ENCODE measurements at regions not wholly inside any gene's neighbourhood (a gene's known extent, or its start where the extent isn't known, plus 50 kb on each side); places are given as distances from the start of the nearest gene placed in this dataset.

DNA sequence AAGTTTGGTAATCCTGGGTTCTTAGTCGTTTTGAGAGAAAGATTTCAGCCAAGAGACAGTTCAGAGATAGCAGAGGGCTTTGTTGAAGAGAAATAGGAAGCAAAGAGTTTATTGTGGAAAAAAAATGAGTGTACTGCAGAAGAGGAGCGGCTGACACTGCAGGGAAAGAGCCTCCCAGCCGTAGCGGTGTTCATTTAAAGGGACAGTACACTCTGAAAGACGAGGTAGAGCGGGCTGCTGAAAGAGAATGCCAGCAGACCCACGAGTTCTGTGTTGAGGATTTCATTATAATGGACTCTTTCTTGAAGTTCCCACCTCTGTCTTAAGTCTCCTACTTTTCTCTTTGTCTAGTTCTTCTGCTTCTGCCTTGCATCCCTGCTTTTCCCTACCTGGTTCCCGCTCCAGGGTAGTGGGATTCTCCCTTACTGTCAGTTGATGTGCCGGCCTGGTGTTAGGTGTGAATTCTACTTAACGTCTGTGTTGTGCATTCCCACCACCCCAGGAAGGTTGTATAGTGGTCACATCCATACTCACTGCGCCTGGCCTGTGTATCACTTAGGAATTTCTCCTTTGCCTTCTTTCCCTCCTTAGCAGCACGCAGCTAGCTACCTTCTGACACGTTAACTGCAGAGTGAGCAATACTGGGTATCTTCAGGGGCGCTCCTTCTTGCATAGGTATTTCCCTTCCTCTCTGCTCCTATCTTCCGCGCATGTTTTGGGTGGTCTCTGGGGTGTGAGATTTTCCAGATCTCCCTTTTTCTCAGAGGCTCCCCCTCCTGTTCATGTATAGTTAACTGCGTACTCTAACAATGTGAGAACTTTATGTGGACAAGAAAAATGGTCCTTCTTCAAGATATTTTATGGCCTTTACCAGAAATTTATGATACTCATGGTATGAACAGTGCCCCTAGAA is 164.5 kb downstream of the PTH2R start:
- Histone ChIP-seq H3K9me3 (replicated peaks in 1 of 2; ENCODE audit: control insufficient read depth in 1 of 2, insufficient read depth in 1 of 2, low read length in 2 of 2) (no peaks in the 10 kb centered on the region), H4K20me1 (ENCODE audit: insufficient read depth, low read length) (no peaks in the 10 kb centered on the region), H3K79me2 (ENCODE audit: insufficient read depth, low read length) (no peaks in the 10 kb centered on the region), H3K4me2 (replicated peaks; ENCODE audit: extremely low read depth, low read length, poor library complexity, severe bottlenecking) (no peak overlapping the region), H3K4me1 (ENCODE audit: control insufficient read depth in 1 of 2, insufficient read depth in 2 of 2, low read length in 2 of 2) (no peaks in the 10 kb centered on the region), H2AFZ (ENCODE audit: insufficient read depth, low read depth, low read length, poor library complexity, severe bottlenecking) (no peak overlapping the region), H3K4me3 (replicated peaks in 1 of 3; ENCODE audit: low read depth in 2 of 3, low read length in 3 of 3) (no peak overlapping the region), H3K27ac (ENCODE audit: low read depth in 1 of 2, low read length in 2 of 2) (no peak overlapping the region), H3K9ac (ENCODE audit: insufficient read depth, low read length, poor library complexity, severe bottlenecking) (no peak overlapping the region), H3K36me3 (replicated peaks in 1 of 2; ENCODE audit: control insufficient read depth in 1 of 2, insufficient read depth in 2 of 2, low read length in 2 of 2) (no peaks in the 10 kb centered on the region), H3K27me3 (ENCODE audit: control insufficient read depth in 2 of 2, insufficient read depth in 2 of 2, low read length in 2 of 2) (no peaks in the 10 kb centered on the region)
- Mint-ChIP-seq H3K36me3 (no peaks in the 10 kb centered on the region), H3K9me3 (peaks cover 0 to 3% (median 0%) of the 10 kb centered on the region in 7 donors), H3K27me3 (ENCODE audit: low read depth in 3 of 3) (peaks cover 2 to 5% (median 2%) of the 10 kb centered on the region in 3 donors), H3K4me3 (no peak overlapping the region), H3K4me1 (no peaks in the 10 kb centered on the region), H3K27ac (no peak overlapping the region)
- intact Hi-C loops (cut with micrococcal nuclease): no loop called here
- no peak for TF ChIP-seq CTCF (IDR thresholded peaks at IDR 0.05)
- no peak for DNase-seq
- 45% methylated on average over 6 of the region's 17 CpGs for WGBS (ENCODE audit: insufficient coverage)

DNA sequence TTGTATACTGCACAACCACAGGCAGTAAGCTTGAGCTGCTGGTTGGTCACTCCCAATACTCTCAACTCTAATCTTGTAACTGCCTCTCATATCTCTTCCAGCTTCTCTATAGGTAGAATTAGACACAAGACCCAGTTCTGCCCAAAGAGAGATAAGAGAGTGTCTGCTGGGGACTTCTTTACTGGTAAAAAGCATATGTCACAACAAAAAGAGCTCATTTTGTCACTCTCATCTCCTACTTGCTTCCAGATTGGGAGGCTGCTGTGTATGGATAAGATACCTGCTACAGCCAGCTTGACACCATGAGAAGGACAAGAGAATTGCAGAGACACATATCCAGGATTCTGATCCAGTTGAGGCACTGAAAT is 165.2 kb downstream of the PTH2R start:
- Histone ChIP-seq H3K9ac (ENCODE audit: insufficient read depth, low read length, poor library complexity, severe bottlenecking) (no peak overlapping the region), H3K27ac (ENCODE audit: low read depth in 1 of 2, low read length in 2 of 2) (no peak overlapping the region), H4K20me1 (ENCODE audit: insufficient read depth, low read length) (no peaks in the 10 kb centered on the region), H3K9me3 (replicated peaks in 1 of 2; ENCODE audit: control insufficient read depth in 1 of 2, insufficient read depth in 1 of 2, low read length in 2 of 2) (no peaks in the 10 kb centered on the region), H2AFZ (ENCODE audit: insufficient read depth, low read depth, low read length, poor library complexity, severe bottlenecking) (no peak overlapping the region), H3K4me3 (replicated peaks in 1 of 3; ENCODE audit: low read depth in 2 of 3, low read length in 3 of 3) (no peak overlapping the region), H3K4me2 (replicated peaks; ENCODE audit: extremely low read depth, low read length, poor library complexity, severe bottlenecking) (no peak overlapping the region), H3K27me3 (ENCODE audit: control insufficient read depth in 2 of 2, insufficient read depth in 2 of 2, low read length in 2 of 2) (no peaks in the 10 kb centered on the region), H3K79me2 (ENCODE audit: insufficient read depth, low read length) (no peaks in the 10 kb centered on the region), H3K36me3 (replicated peaks in 1 of 2; ENCODE audit: control insufficient read depth in 1 of 2, insufficient read depth in 2 of 2, low read length in 2 of 2) (no peaks in the 10 kb centered on the region), H3K4me1 (ENCODE audit: control insufficient read depth in 1 of 2, insufficient read depth in 2 of 2, low read length in 2 of 2) (no peaks in the 10 kb centered on the region)
- H3K27me3 Mint-ChIP-seq (ENCODE audit: low read depth in 3 of 3): peaks cover 2 to 5% (median 2%) of the 10 kb centered on the region in 3 donors
- H3K4me3 Mint-ChIP-seq: no peak overlapping the region
- no peak overlapping the region for H3K27ac Mint-ChIP-seq
- DNase-seq: no peak
- H3K9me3 Mint-ChIP-seq: peaks cover 0 to 3% (median 0%) of the 10 kb centered on the region in 7 donors
- H3K36me3 Mint-ChIP-seq: no peaks in the 10 kb centered on the region
- no peak for TF ChIP-seq CTCF (IDR thresholded peaks at IDR 0.05)
- intact Hi-C loops (cut with micrococcal nuclease): no loop called here
- H3K4me1 Mint-ChIP-seq: no peaks in the 10 kb centered on the region
